Mesenchymal stem cell (in vitro differentiated cells and primary cell): ENCODE measurements at regions not wholly inside any gene's neighbourhood (a gene's known extent, or its start where the extent isn't known, plus 50 kb on each side); places are given as distances from the start of the nearest gene placed in this dataset.
A peak's percentile ranks its signal among the peaks of the same experiment; 100 is the strongest.

Experiments
- DNase-seq: peaks from one replicate; pipeline ENCODE4 v3.0.0-alpha.2; 2013
- H2AFZ ChIP-seq: one replicate; pipeline ENCODE4 v1.6.1; 2013; ENCODE audit warnings: low read depth, mild to moderate bottlenecking, control low read depth, inconsistent platforms, low read length, moderate library complexity
- H2AK5ac ChIP-seq: 2 replicates; pipeline ENCODE4 v1.6.1; 2013; ENCODE audit warnings: low read length, moderate library complexity, mild to moderate bottlenecking, inconsistent platforms; ENCODE audit not compliant: severe bottlenecking
- H2BK120ac ChIP-seq: one replicate; pipeline ENCODE4 v1.6.1; 2013; ENCODE audit warnings: low read depth, mild to moderate bottlenecking, inconsistent platforms, low read length, moderate library complexity
- H2BK12ac ChIP-seq, 2 experiments: one replicate each; pipeline ENCODE4 v1.6.1; 2013; ENCODE audit warnings: inconsistent platforms in 2 of 2, low read length in 2 of 2, mild to moderate bottlenecking in 2 of 2, moderate library complexity in 2 of 2, control low read depth in 1 of 2
- H2BK15ac ChIP-seq: one replicate; pipeline ENCODE4 v1.6.1; 2013; ENCODE audit warnings: mild to moderate bottlenecking, low read depth, inconsistent platforms; ENCODE audit not compliant: poor library complexity, severe bottlenecking
- H2BK5ac ChIP-seq: 2 replicates; pipeline ENCODE4 v1.6.1; 2013; ENCODE audit warnings: low read depth, mild to moderate bottlenecking, low read length, control low read depth, inconsistent platforms; ENCODE audit not compliant: poor library complexity, severe bottlenecking
- H3K14ac ChIP-seq, 2 experiments: one replicate each; pipeline ENCODE4 v1.6.1; 2013; ENCODE audit warnings: inconsistent platforms in 2 of 2, low read length in 2 of 2, control low read depth in 1 of 2, mild to moderate bottlenecking in 1 of 2, moderate library complexity in 1 of 2
- H3K18ac ChIP-seq, 2 experiments: one replicate each; pipeline ENCODE4 v1.6.1; 2013; ENCODE audit warnings: inconsistent platforms in 2 of 2, low read length in 2 of 2, control low read depth in 1 of 2, low read depth in 1 of 2, mild to moderate bottlenecking in 1 of 2
- H3K23ac ChIP-seq, 2 experiments: one replicate each; pipeline ENCODE4 v1.6.1; 2013; ENCODE audit warnings: inconsistent platforms in 2 of 2, low read length in 2 of 2, mild to moderate bottlenecking in 2 of 2, moderate library complexity in 2 of 2, control low read depth in 1 of 2
- H3K27ac ChIP-seq: 2 replicates; pipeline ENCODE4 v1.5.1; 2013; ENCODE audit warnings: mild to moderate bottlenecking, moderate library complexity, low read length, control low read depth, inconsistent platforms; ENCODE audit not compliant: poor library complexity, severe bottlenecking
- H3K27me3 ChIP-seq, 2 experiments: 2 replicates each; pipeline versions ENCODE4 v1.6.1 to v1.7.0; 2013; ENCODE audit warnings: low read length in 2 of 2, mild to moderate bottlenecking in 2 of 2, moderate library complexity in 2 of 2, control low read depth in 1 of 2, inconsistent platforms in 1 of 2; ENCODE audit not compliant: control insufficient read depth in 1 of 2, insufficient read depth in 1 of 2
- H3K36me3 ChIP-seq, 2 experiments: 2 replicates each; pipeline versions ENCODE4 v1.6.1 to v1.7.0; 2013; ENCODE audit warnings: low read length in 2 of 2, control low read depth in 1 of 2, inconsistent platforms in 1 of 2, low read depth in 1 of 2, mild to moderate bottlenecking in 1 of 2; ENCODE audit not compliant: insufficient read depth in 2 of 2, control insufficient read depth in 1 of 2
- H3K4ac ChIP-seq, 2 experiments: one replicate each; pipeline ENCODE4 v1.6.1; 2013; ENCODE audit warnings: inconsistent platforms in 2 of 2, low read length in 2 of 2, mild to moderate bottlenecking in 2 of 2, moderate library complexity in 2 of 2, control low read depth in 1 of 2, low read depth in 1 of 2
- H3K4me1 ChIP-seq: 2 replicates; pipeline ENCODE4 v1.6.1; 2013; ENCODE audit warnings: low read depth, low read length, control low read depth; ENCODE audit not compliant: control insufficient read depth, insufficient read depth
- H3K4me2 ChIP-seq: 2 replicates; pipeline ENCODE4 v1.6.1; 2013; ENCODE audit warnings: low read length, mild to moderate bottlenecking, inconsistent platforms; ENCODE audit not compliant: poor library complexity, severe bottlenecking
- H3K4me3 ChIP-seq, 2 experiments: 2 replicates each; pipeline versions ENCODE4 v1.5.1 to v1.7.0; 2013; ENCODE audit warnings: low read length in 2 of 2, mild to moderate bottlenecking in 2 of 2, control low read depth in 1 of 2, low read depth in 1 of 2; ENCODE audit not compliant: insufficient read depth in 1 of 2
- H3K79me1 ChIP-seq: replicated peaks from 2 replicates; pipeline ENCODE4 v1.6.1; 2013; ENCODE audit warnings: mild to moderate bottlenecking, control low read depth, low read length, inconsistent platforms; ENCODE audit not compliant: poor library complexity, severe bottlenecking
- H3K9ac ChIP-seq: 2 replicates; pipeline ENCODE4 v1.7.0; 2013; ENCODE audit warnings: mild to moderate bottlenecking, low read length, moderate library complexity
- H3K9me3 ChIP-seq: 2 replicates; pipeline ENCODE4 v1.7.0; 2013; ENCODE audit warnings: mild to moderate bottlenecking, low read length; ENCODE audit not compliant: control insufficient read depth
- H4K8ac ChIP-seq: one replicate; pipeline ENCODE4 v1.6.1; 2013; ENCODE audit warnings: inconsistent platforms, mild to moderate bottlenecking, low read length, moderate library complexity
- H4K91ac ChIP-seq: one replicate; pipeline ENCODE4 v1.6.1; 2013; ENCODE audit warnings: mild to moderate bottlenecking, low read length, inconsistent platforms
- WGBS: methylation state at CpG from one replicate; pipeline ENCODE4 v1.1.7; 2013; ENCODE audit warnings: mixed read lengths; 5-methylcytosine and 5-hydroxymethylcytosine counted together

GRCh38 chr5:105158526-105158925 is 1595.9 kb upstream of the NUDT12 start:
- no peak for DNase-seq
- Histone ChIP-seq H2AFZ (no peak overlapping the region), H3K4ac (no peak overlapping the region), H4K91ac (no peak overlapping the region), H2AK5ac (no peak overlapping the region), H3K9ac (no peak overlapping the region), H3K9me3 (peaks cover 7% of the 10 kb centered on the region), H2BK5ac (no peak overlapping the region), H3K36me3 (no peaks in the 10 kb centered on the region), H3K79me1 (no peaks in the 10 kb centered on the region), H3K27me3 (no peaks in the 10 kb centered on the region), H4K8ac (no peak overlapping the region), H3K18ac (no peak overlapping the region), H3K4me3 (no peak overlapping the region), H3K4me1 (no peaks in the 10 kb centered on the region), H2BK12ac (no peak overlapping the region), H3K23ac (no peak overlapping the region), H2BK120ac (no peak overlapping the region), H3K4me2 (no peak overlapping the region), H2BK15ac (no peak overlapping the region), H3K14ac (no peak overlapping the region), H3K27ac (no peak overlapping the region)
- 100% methylated on average over 2 of the region's 4 CpGs for WGBS

DNA sequence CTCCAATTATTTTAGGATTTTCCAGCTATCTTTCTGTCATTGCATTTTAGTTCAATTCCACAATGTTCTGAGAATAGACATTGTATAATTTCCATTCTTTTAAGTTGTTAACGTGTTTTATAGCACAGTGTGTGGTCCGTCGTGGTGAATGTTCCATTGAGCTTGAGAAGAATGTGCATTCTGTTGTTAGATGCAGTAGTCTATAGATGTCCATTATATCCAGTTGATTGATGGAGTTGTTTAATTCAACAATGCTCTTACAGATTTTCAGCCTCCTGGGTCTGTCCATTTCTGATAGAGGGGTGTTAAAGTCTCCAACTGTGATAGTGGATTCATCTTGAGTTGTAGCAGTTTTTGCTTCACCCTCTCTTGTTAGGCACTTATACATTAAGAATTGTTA is 1587.7 kb upstream of the NUDT12 start:
- H3K9me3 ChIP-seq, result no peaks in the 10 kb centered on the region
- no peaks in the 10 kb centered on the region for H3K4me1 ChIP-seq
- H3K4me2 ChIP-seq, result no peak overlapping the region
- no peak overlapping the region for H3K4ac ChIP-seq
- no peaks in the 10 kb centered on the region for H3K36me3 ChIP-seq
- no peaks in the 10 kb centered on the region for H3K27me3 ChIP-seq
- no peak overlapping the region for H2BK120ac ChIP-seq
- 89% methylated on average over 3 of the region's 3 CpGs for WGBS
- no peak overlapping the region for H3K14ac ChIP-seq
- H3K4me3 ChIP-seq, result no peak overlapping the region
- no peak overlapping the region for H3K18ac ChIP-seq
- H3K23ac ChIP-seq, result no peak overlapping the region
- no peak overlapping the region for H2AFZ ChIP-seq
- no peak overlapping the region for H2AK5ac ChIP-seq
- H3K9ac ChIP-seq, result no peak overlapping the region
- no peak overlapping the region for H4K8ac ChIP-seq
- no peak overlapping the region for H2BK15ac ChIP-seq
- no peak overlapping the region for H2BK5ac ChIP-seq
- H4K91ac ChIP-seq, result no peak overlapping the region
- DNase-seq, result no peak
- H2BK12ac ChIP-seq, result no peak overlapping the region
- H3K79me1 ChIP-seq, result no peaks in the 10 kb centered on the region
- H3K27ac ChIP-seq, result no peak overlapping the region

DNA sequence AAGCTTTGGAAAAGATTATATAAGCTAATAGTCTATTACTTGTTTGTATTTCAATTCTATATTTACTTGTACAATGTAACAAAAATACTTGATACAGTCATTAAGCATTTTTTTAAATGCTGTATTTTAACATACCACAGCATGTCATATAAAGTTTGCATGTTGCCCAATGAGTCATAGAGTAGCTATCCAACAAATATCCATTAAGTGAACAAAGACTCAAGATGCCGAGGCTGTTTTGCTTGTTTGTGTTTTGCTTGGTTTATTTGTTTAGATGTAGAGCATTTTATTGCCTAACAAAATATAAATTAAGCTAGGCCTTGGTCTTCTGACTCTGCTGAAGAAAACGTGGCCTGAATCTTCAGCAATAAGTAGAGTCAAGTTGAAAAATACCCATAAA is 1584.3 kb upstream of the NUDT12 start:
- H3K9me3 ChIP-seq, result peaks cover 4% of the 10 kb centered on the region
- WGBS, result no CpG with 5 or more reads among the region's 2 CpGs
- H2AK5ac ChIP-seq, result no peak overlapping the region
- no peak overlapping the region for H3K23ac ChIP-seq
- H2BK5ac ChIP-seq, result no peak overlapping the region
- H3K18ac ChIP-seq, result no peak overlapping the region
- H3K4me1 ChIP-seq, result no peaks in the 10 kb centered on the region
- no peak overlapping the region for H2AFZ ChIP-seq
- H3K27ac ChIP-seq, result no peak overlapping the region
- H3K36me3 ChIP-seq, result no peaks in the 10 kb centered on the region
- no peaks in the 10 kb centered on the region for H3K79me1 ChIP-seq
- no peak overlapping the region for H3K4ac ChIP-seq
- H4K91ac ChIP-seq, result no peak overlapping the region
- H3K27me3 ChIP-seq, result no peaks in the 10 kb centered on the region
- peak; percentile 47 for DNase-seq
- no peak overlapping the region for H3K14ac ChIP-seq
- no peak overlapping the region for H3K4me2 ChIP-seq
- no peak overlapping the region for H3K9ac ChIP-seq
- H2BK12ac ChIP-seq, result no peak overlapping the region
- H2BK15ac ChIP-seq, result no peak overlapping the region
- no peak overlapping the region for H4K8ac ChIP-seq
- H2BK120ac ChIP-seq, result no peak overlapping the region
- no peak overlapping the region for H3K4me3 ChIP-seq

GRCh38 chr5:105145152-105145551 is 1582.6 kb upstream of the NUDT12 start:
- 100% methylated on average over 7 of the region's 8 CpGs for WGBS
- Histone ChIP-seq H3K14ac (no peak overlapping the region), H3K4me3 (no peak overlapping the region), H4K8ac (no peak overlapping the region), H3K4me2 (no peak overlapping the region), H2BK120ac (no peak overlapping the region), H3K27me3 (no peaks in the 10 kb centered on the region), H3K4ac (no peak overlapping the region), H3K9me3 (peaks cover 4% of the 10 kb centered on the region), H3K79me1 (no peaks in the 10 kb centered on the region), H3K9ac (no peak overlapping the region), H2BK5ac (no peak overlapping the region), H3K27ac (no peak overlapping the region), H2AFZ (no peak overlapping the region), H2BK15ac (no peak overlapping the region), H3K23ac (no peak overlapping the region), H2AK5ac (no peak overlapping the region), H2BK12ac (no peak overlapping the region), H3K4me1 (no peaks in the 10 kb centered on the region), H3K36me3 (no peaks in the 10 kb centered on the region), H4K91ac (no peak overlapping the region), H3K18ac (no peak overlapping the region)
- DNase-seq, result no peak
